SU-DHL-6 (cell line): ENCODE measurements at regions not wholly inside any gene's neighbourhood (a gene's known extent, or its start where the extent isn't known, plus 50 kb on each side); places are given as distances from the start of the nearest gene placed in this dataset.

Experiments
- H2AFZ ChIP-seq: fragments of 200-600 bp; sonication (generic); 2 replicates; pipeline ENCODE4 v1.6.1; 2014; ENCODE audit warnings: low read depth, mild to moderate bottlenecking, moderate library complexity, mixed read lengths, antibody characterized with exemption, low read length; ENCODE audit not compliant: severe bottlenecking
- H3F3A ChIP-seq: fragments of 200-600 bp; shearing (Covaris generic); 2 replicates; pipeline ENCODE4 v1.6.0; 2016; ENCODE audit warnings: antibody characterized with exemption, mild to moderate bottlenecking; ENCODE audit not compliant: insufficient read depth
- H3K27ac ChIP-seq: fragments of 200-600 bp; sonication (generic); 2 replicates; pipeline ENCODE4 v1.5.1; 2016; ENCODE audit warnings: low read depth, mild to moderate bottlenecking, low read length, moderate library complexity, mixed read lengths
- H3K27me3 ChIP-seq: fragments of 200-600 bp; sonication (generic), shearing (Covaris generic); 2 replicates; pipeline ENCODE4 v1.6.0; 2014; ENCODE audit warnings: mild to moderate bottlenecking, low read length
- H3K36me3 ChIP-seq: fragments of 200-600 bp; sonication (generic); 2 replicates; pipeline ENCODE4 v1.6.1; 2014; ENCODE audit warnings: mild to moderate bottlenecking, low read length, mixed read lengths
- H3K4me2 ChIP-seq: fragments of 300-600, 200-600 bp; shearing (Covaris generic), sonication (generic); 2 replicates; pipeline ENCODE4 v1.6.0; 2014; ENCODE audit warnings: low read length, low read depth, mild to moderate bottlenecking; ENCODE audit not compliant: poor library complexity, severe bottlenecking
- H3K4me3 ChIP-seq: fragments of 200-600 bp; sonication (generic); 2 replicates; pipeline ENCODE4 v1.5.1; 2014; ENCODE audit warnings: antibody characterized with exemption, low read length, mild to moderate bottlenecking, mixed read lengths; ENCODE audit not compliant: insufficient read depth, poor library complexity, severe bottlenecking
- H3K79me2 ChIP-seq: fragments of 200-600 bp; sonication (generic); 2 replicates; pipeline ENCODE4 v1.6.1; 2014; ENCODE audit warnings: mild to moderate bottlenecking, low read length, moderate library complexity; ENCODE audit not compliant: insufficient read depth
- H3K9ac ChIP-seq: fragments of 200-600 bp; sonication (generic); 2 replicates; pipeline ENCODE4 v1.7.0; 2014; ENCODE audit warnings: mild to moderate bottlenecking, low read length
- H3K9me2 ChIP-seq: fragments of 200-600 bp; sonication (generic); replicated peaks from 2 replicates; pipeline ENCODE4 v1.6.1; 2014; ENCODE audit warnings: low read length; ENCODE audit not compliant: insufficient read depth
- H3K9me3 ChIP-seq: fragments of 200-600 bp; sonication (generic); 2 replicates; pipeline ENCODE4 v1.6.1; 2014; ENCODE audit warnings: low read length, mixed read lengths; ENCODE audit not compliant: insufficient read depth
- H4K20me1 ChIP-seq: fragments of 200-600 bp; sonication (generic); 2 replicates; pipeline ENCODE4 v1.6.1; 2014; ENCODE audit warnings: low read depth, mild to moderate bottlenecking, antibody characterized with exemption, low read length, moderate library complexity, mixed read lengths
- CTCF ChIP-seq: fragments of 200-600 bp; sonication (generic); IDR thresholded peaks from one replicate; pipeline ENCODE4 v1.5.1; 2017; ENCODE audit warnings: antibody characterized with exemption, mild to moderate bottlenecking, low read length, moderate library complexity; ENCODE audit not compliant: insufficient read depth, poor library complexity, severe bottlenecking
- EZH2phosphoT487 ChIP-seq: fragments of 200-600 bp; sonication (generic), shearing (Covaris generic); conservative IDR thresholded peaks from 2 replicates; pipeline ENCODE4 v1.6.1; 2018; ENCODE audit warnings: mild to moderate bottlenecking, antibody characterized with exemption, low read length, moderate library complexity, mixed read lengths

GRCh38 chr13:31591642-31592233 is 147.6 kb upstream of the RXFP2 start:
- H4K20me1 ChIP-seq = no peaks in the 10 kb centered on the region
- H3K27ac ChIP-seq = no peak overlapping the region
- no peak overlapping the region for H3K4me2 ChIP-seq
- no peak overlapping the region for H3K9ac ChIP-seq
- H2AFZ ChIP-seq = no peak overlapping the region
- H3K36me3 ChIP-seq = no peaks in the 10 kb centered on the region
- H3K4me3 ChIP-seq = no peak overlapping the region
- TF ChIP-seq CTCF = no peak
- no peak for TF ChIP-seq EZH2phosphoT487
- H3K79me2 ChIP-seq = no peaks in the 10 kb centered on the region
- no peaks in the 10 kb centered on the region for H3K27me3 ChIP-seq
- no peaks in the 10 kb centered on the region for H3K9me3 ChIP-seq
- no peaks in the 10 kb centered on the region for H3K9me2 ChIP-seq
- no peaks in the 10 kb centered on the region for H3F3A ChIP-seq

GRCh38 chr13:31594056-31594455 is 145.3 kb upstream of the RXFP2 start:
- Histone ChIP-seq H3F3A (no peaks in the 10 kb centered on the region), H3K9ac (no peak overlapping the region), H3K4me2 (no peak overlapping the region), H2AFZ (no peak overlapping the region), H3K9me3 (no peaks in the 10 kb centered on the region), H3K27ac (no peak overlapping the region), H3K79me2 (no peaks in the 10 kb centered on the region), H3K27me3 (no peaks in the 10 kb centered on the region), H3K36me3 (no peaks in the 10 kb centered on the region), H4K20me1 (no peaks in the 10 kb centered on the region), H3K4me3 (no peak overlapping the region), H3K9me2 (no peaks in the 10 kb centered on the region)
- TF ChIP-seq EZH2phosphoT487 (no peak), CTCF (no peak)

GRCh38 chr13:31595563-31595962 is 143.8 kb upstream of the RXFP2 start:
- Histone ChIP-seq H3K9me2 (no peaks in the 10 kb centered on the region), H3K9ac (no peak overlapping the region), H3K4me3 (no peak overlapping the region), H3K79me2 (no peaks in the 10 kb centered on the region), H3K27ac (no peak overlapping the region), H3K27me3 (no peaks in the 10 kb centered on the region), H4K20me1 (no peaks in the 10 kb centered on the region), H3K9me3 (no peaks in the 10 kb centered on the region), H3K4me2 (no peak overlapping the region), H2AFZ (no peak overlapping the region), H3K36me3 (no peaks in the 10 kb centered on the region), H3F3A (no peaks in the 10 kb centered on the region)
- no peak for TF ChIP-seq EZH2phosphoT487
- TF ChIP-seq CTCF = no peak
